ENCODE measurements at regions not wholly inside any gene's neighbourhood (a gene's known extent, or its start where the extent isn't known, plus 50 kb on each side); places are given as distances from the start of the nearest gene placed in this dataset.
"Not testable (repeated sequence)": the region's sequence is repeated elsewhere in the genome, so short reads cannot be mapped to it uniquely, and the experiment has no call there.

- DNase-seq (ENCODE audit: low spot score), result not testable (repeated sequence)
These were observed 99.9 kb downstream of the SHANK2 start for GRCh38 chr11:71152312-71153004.

- no peak for DNase-seq (ENCODE audit: low spot score)
These were observed 100.8 kb downstream of the SHANK2 start for GRCh38 chr11:71151561-71151960.

- no peak for DNase-seq (ENCODE audit: low spot score)
These were observed 101.5 kb downstream of the SHANK2 start for GRCh38 chr11:71150859-71151258.

- DNase-seq (ENCODE audit: low spot score), result no peak
These were observed 103.7 kb downstream of the SHANK2 start for GRCh38 chr11:71148716-71149115.

- DNase-seq (ENCODE audit: low spot score), result no peak
These were observed 105.0 kb downstream of the SHANK2 start for GRCh38 chr11:71147331-71147730.

- no peak for DNase-seq (ENCODE audit: low spot score)
These were observed 105.5 kb downstream of the SHANK2 start for GRCh38 chr11:71146846-71147245.

- DNase-seq (ENCODE audit: low spot score), result no peak
These were observed 106.2 kb downstream of the SHANK2 start for GRCh38 chr11:71145988-71146824.

- no peak for DNase-seq (ENCODE audit: low spot score)
These were observed 107.0 kb downstream of the SHANK2 start for GRCh38 chr11:71145368-71145767.

- no peak for DNase-seq (ENCODE audit: low spot score)
These were observed 107.6 kb downstream of the SHANK2 start for GRCh38 chr11:71144736-71145135.

- no peak for DNase-seq (ENCODE audit: low spot score)
These were observed 108.4 kb downstream of the SHANK2 start for GRCh38 chr11:71144010-71144409.

GRCh38 chr11:71140206-71140919 is 112.0 kb downstream of the SHANK2 start:
- DNase-seq (ENCODE audit: low spot score), result peak; percentile 34

- peak; percentile 96 for DNase-seq (ENCODE audit: low spot score)
These were observed 112.7 kb downstream of the SHANK2 start for GRCh38 chr11:71139516-71140205.

GRCh38 chr11:71138737-71139425 is 113.5 kb downstream of the SHANK2 start:
- peak; percentile 51 for DNase-seq (ENCODE audit: low spot score)

GRCh38 chr11:71137376-71137775 is 115.0 kb downstream of the SHANK2 start:
- DNase-seq (ENCODE audit: low spot score), result no peak

GRCh38 chr11:71136095-71136845 is 116.1 kb downstream of the SHANK2 start:
- DNase-seq (ENCODE audit: low spot score), result no peak

- no peak for DNase-seq (ENCODE audit: low spot score)
These were observed 117.3 kb downstream of the SHANK2 start for GRCh38 chr11:71135112-71135511.

GRCh38 chr11:71133946-71134345 is 118.4 kb downstream of the SHANK2 start:
- no peak for DNase-seq (ENCODE audit: low spot score)

GRCh38 chr11:71131861-71132260 is 120.5 kb downstream of the SHANK2 start:
- no peak for DNase-seq (ENCODE audit: low spot score)

GRCh38 chr11:71130106-71130505 is 122.3 kb downstream of the SHANK2 start:
- DNase-seq (ENCODE audit: low spot score), result no peak

- no peak for DNase-seq (ENCODE audit: low spot score)
These were observed 122.8 kb downstream of the SHANK2 start for GRCh38 chr11:71129624-71130023.

GRCh38 chr11:71127806-71128205 is 124.6 kb downstream of the SHANK2 start:
- no peak for DNase-seq (ENCODE audit: low spot score)

Measured in pons (tissue), 1 donor.